GM21619 (cell line): ENCODE measurements at regions not wholly inside any gene's neighbourhood (a gene's known extent, or its start where the extent isn't known, plus 50 kb on each side); places are given as distances from the start of the nearest gene placed in this dataset.

ENCODE experiments used
- ATAC-seq: cut with Tn5 transposase; IDR thresholded peaks from one replicate; pipeline ENCODE4 v1.9.1; 2021; ENCODE audit not compliant: unreplicated experiment

GRCh38 chr4:112994732-112995464 lies 54.6 kb upstream of the ANK2 start:
- ATAC-seq: no peak
